ENCODE measurements at regions not wholly inside any gene's neighbourhood (a gene's known extent, or its start where the extent isn't known, plus 50 kb on each side); places are given as distances from the start of the nearest gene placed in this dataset.

- DNase-seq (ENCODE audit: low read depth in 2 of 2): no peak
Measured at GRCh38 chr5:2170761-2171160, 288.0 kb upstream of the IRX4 start.

- DNase-seq (ENCODE audit: low read depth in 2 of 2): no peak
Measured at GRCh38 chr5:2169850-2170760, 287.4 kb upstream of the IRX4 start.

GRCh38 chr5:2169430-2169808, 286.7 kb upstream of the IRX4 start:
- DNase-seq (ENCODE audit: low read depth in 2 of 2): no peak

GRCh38 chr5:2168601-2169429, 286.1 kb upstream of the IRX4 start:
- DNase-seq (ENCODE audit: low read depth in 2 of 2): no peak

DNA sequence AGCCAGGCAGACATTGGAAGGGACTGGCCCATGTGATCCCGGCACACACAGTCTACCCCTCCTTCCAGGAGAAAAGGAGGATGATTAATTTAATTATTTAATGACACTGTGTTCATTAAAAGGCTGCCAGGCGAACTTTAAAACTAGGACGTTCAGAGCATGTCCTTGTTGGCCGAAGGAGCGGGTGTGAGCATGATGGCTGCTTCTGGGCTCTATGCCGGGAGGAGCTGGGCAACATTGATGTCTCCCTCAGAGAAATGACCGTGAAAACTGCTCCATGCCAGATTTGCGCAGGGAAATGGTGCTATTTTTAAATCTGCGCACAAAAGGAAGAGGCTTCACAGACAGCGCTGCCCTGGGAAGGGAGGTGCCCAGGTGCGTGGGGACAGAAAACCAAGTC, 284.9 kb upstream of the IRX4 start:
- no peak for DNase-seq (ENCODE audit: low read depth in 2 of 2)

DNA sequence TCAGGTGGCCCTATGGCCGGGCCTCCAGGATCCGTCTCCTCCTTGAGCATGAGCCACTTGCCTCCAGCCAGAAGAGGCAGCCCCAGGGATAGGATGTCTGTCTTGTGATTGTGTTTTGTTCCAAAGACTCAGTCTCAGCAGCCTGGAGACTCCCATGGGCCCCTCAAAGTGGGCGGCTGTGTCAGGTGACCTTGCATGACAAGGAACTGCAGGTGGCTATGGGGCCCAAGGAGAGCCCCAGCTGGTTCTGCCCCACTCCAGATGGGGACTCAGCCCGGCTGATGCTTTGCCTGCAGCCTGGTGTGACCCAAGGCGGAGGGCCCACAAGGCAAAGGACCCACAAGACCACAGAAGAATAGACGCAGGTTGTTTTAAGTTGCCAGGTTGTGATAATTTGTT, 284.3 kb upstream of the IRX4 start:
- DNase-seq (ENCODE audit: low read depth in 2 of 2): no peak

- DNase-seq (ENCODE audit: low read depth in 2 of 2): no peak
Measured at GRCh38 chr5:2166306-2166978, 283.7 kb upstream of the IRX4 start.

DNA sequence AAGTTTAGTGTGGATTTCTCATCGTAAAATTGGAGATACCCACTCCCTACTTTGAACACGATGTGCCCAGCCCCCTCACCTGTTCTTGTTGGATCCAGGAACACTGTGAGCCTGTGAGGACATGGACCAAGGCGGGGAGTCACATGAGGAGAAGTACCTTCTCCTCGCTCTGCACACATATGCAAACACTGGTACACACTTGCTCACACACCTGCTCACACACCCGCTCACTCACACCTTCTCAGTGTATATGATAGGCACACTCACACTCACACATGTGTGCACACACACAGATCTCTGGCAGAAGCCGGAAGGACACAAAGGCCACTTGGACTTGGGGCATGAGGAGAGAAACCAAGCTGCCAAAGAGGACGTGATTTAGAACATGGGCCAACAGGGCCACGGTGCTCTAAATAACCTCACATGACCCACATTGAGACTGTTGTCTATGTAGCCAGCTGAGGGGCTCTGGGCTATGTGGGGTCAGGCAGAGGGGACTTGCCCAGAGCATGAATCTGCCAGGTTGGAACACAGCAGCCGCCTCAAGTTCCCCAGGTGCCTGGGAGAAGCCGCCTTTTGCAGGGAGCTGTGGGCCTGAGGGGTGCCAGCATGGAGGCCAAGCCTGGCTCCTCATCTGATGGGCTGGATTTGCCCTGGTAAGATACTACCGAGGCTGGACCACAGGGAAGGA, 283.0 kb upstream of the IRX4 start:
- no peak for DNase-seq (ENCODE audit: low read depth in 2 of 2)

DNA sequence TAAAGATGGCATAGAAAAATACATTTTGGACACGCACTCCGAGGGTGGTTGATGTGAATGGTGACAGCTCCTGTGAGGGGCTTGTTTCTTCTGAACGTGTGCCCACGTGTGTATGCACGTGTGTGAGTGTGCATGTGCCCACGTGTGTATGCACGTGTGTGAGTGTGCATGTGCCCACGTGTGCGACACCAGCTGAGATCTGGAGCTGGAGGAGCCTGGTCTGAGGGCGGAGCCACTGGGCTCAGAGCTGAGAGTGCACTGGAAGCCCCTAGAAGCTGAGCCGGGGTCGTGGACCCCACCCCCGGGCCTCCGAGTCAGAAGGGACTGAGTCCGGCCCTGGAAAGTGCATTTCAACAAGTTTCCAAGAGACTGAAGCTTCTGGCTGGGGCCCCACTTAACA, 282.5 kb upstream of the IRX4 start:
- DNase-seq (ENCODE audit: low read depth in 2 of 2): no peak

GRCh38 chr5:2164586-2164985, 281.9 kb upstream of the IRX4 start:
- DNase-seq (ENCODE audit: low read depth in 2 of 2): no peak

DNA sequence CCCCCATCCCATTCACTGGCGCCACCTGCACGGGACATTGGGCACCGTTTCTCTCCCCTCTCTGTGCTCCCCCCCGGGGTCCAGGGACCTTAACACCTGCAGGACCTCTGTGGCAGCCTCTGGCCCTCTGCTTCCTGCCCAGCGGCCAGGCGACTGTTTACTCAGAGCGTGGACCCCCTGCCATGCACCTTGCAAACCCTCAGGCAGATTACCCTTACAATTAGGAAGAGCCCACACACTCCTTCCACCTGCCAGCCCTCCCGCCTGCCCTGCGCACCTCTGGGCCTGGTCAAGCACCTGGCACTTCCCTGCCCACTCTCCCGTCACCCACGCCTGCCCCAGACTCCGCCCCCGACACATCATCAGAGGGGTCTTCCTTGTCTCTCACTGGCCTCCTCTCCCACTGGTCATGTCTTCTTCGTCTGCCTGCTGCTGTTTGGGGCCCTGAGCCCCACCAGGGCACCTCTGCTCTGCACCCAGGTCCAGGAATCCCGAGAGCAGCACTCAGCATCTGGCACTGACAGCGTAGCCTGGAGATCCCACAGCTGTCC, 281.3 kb upstream of the IRX4 start:
- DNase-seq (ENCODE audit: low read depth in 2 of 2): no peak

- no peak for DNase-seq (ENCODE audit: low read depth in 2 of 2)
Measured at GRCh38 chr5:2163060-2163856, 280.5 kb upstream of the IRX4 start.

GRCh38 chr5:2160811-2161210, 278.1 kb upstream of the IRX4 start:
- no peak for DNase-seq (ENCODE audit: low read depth in 2 of 2)

DNA sequence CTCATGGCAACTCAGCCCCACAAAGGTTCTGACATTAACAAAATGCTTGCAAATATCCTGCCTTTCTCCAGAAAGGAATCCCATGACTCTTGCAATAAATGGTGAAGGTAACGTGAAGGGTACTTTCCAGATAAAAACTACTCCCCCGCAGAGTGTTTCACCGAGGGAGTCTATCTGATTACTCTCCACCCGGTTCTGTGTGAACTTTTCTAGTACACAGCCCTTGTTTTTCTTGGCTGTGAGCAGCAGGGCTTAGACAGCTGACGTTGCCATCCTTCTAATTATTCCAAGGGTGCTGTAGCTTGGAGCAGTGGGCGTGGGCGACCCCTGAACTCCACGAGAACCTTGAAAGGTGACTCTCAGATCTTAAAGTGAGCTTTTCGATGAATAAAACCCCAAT, 276.0 kb upstream of the IRX4 start:
- no peak for DNase-seq (ENCODE audit: low read depth in 2 of 2)

DNA sequence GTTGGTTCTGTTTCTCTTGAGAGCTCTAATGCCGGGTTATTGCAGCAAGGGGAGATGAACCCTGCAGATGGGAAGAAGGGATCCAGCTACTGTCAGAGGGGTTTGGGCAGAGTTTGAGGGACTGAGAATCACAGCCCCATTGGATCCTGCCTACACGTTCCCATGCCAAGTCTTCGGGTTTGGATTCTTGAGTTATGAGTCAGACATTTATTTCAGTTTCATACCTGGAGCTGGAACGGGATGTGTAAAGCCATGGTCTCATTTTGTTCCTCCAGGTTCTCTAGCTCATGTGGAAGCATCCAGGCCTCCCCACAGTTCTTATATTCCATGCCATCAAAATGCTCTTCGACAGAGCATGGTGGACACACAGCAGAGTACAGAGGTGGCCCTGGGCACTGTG, 275.4 kb upstream of the IRX4 start:
- no peak for DNase-seq (ENCODE audit: low read depth in 2 of 2)

DNA sequence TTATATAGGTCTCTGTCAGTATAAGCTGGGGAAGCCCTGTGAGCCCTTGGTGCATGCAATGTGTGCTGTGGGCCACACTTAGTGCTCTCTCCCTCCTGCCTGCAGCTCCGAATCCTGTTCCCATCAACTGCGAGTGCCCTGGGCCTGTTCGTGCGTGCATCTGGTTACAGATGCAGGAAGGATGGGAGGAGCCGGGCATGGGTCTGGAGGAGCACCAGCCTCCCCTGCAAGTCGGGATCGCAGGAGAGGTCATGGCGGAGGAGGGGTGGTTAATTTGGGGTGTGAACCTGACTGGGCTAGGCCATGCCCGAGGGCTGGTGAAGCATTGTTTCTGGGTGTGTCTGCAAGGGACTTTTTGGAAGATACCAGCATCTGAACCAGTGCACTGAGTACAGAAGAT, 274.6 kb upstream of the IRX4 start:
- no peak for DNase-seq (ENCODE audit: low read depth in 2 of 2)

GRCh38 chr5:2156358-2157059, 273.8 kb upstream of the IRX4 start:
- DNase-seq (ENCODE audit: low read depth in 2 of 2): no peak

GRCh38 chr5:2155556-2155955, 272.8 kb upstream of the IRX4 start:
- no peak for DNase-seq (ENCODE audit: low read depth in 2 of 2)

DNA sequence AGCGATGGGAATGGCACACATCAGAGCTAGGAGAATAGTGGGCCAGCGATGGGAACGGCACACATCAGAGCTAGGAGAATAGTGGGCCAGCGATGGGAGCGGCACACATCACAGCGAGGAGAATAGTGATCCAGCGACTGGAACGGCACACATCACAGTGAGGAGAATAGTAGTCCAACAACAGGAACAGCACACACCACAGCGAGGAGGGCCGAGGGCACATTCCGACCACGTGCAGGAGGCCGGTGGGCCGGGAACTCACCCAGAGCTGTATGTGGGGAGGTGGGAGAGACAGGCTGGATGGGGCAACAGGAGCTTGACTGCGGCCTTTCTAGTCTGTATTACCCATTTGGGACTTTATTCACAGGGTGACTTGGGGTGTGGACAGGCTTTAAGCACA, 271.1 kb upstream of the IRX4 start:
- DNase-seq (ENCODE audit: low read depth in 2 of 2): no peak

- DNase-seq (ENCODE audit: low read depth in 2 of 2): no peak
Measured at GRCh38 chr5:2153350-2153749, 270.6 kb upstream of the IRX4 start.
